ENCODE measurements at regions not wholly inside any gene's neighbourhood (a gene's known extent, or its start where the extent isn't known, plus 50 kb on each side); places are given as distances from the start of the nearest gene placed in this dataset.
"Not testable (repeated sequence)": the region's sequence is repeated elsewhere in the genome, so short reads cannot be mapped to it uniquely, and the experiment has no call there.

DNA sequence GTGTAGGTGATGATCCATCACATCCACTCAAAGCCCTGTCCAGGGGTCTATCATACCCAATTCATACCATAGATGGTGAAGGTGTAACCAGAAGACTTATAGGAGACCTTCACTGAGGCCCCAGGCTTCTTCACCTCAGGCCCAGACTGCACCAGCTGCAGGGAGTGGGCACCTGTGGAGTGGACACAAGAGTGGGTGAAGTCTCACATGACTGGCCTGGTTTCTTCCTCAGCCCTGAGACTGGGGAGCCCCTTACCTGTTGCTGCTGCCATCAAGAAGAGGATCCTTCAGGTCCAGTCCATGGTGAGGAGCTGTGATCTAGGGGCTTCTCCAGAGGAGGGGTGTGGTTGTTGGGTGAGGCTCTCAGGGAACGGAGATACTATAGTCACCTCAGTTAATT is 851.0 kb downstream of the TMEM121 start:
- ATAC-seq = no peak

DNA sequence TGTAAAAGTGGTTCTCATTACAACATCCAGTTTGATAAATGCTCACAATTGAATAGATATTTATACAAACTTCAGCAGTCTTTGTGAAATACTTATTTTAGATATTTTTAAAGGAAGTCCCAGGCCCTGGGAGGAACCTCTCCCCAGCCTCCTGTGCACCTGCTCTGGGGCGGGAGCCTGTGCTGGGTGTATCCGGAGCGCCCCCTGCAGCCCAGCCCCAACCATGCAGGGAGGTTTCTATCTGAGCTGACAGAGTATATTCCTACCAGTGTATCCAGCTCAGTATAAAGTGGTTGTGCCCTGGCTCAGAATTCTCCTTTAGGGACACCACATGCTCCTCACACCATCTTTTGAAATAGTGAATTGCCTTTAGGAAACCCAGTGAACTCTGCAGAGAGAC is 851.8 kb downstream of the TMEM121 start:
- ATAC-seq = no peak

DNA sequence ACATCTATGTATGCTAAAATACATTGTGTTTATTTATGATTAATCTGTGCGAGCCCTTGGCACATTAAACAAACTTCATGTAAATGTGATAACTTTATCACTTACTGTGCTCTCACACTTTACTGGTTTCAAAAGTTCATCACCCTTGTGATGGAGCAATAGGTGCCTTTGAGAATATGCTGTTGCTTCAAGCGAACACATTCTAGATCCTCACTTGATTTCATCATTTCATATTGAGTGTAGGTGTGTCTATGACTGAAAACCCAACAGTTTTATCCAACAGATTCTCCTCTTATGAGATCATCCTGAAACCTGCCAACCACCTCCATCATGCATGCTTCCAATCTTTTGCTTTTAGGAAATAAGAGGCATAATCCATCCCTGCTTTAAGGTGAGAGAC is 854.4 kb downstream of the TMEM121 start:
- no peak for ATAC-seq

DNA sequence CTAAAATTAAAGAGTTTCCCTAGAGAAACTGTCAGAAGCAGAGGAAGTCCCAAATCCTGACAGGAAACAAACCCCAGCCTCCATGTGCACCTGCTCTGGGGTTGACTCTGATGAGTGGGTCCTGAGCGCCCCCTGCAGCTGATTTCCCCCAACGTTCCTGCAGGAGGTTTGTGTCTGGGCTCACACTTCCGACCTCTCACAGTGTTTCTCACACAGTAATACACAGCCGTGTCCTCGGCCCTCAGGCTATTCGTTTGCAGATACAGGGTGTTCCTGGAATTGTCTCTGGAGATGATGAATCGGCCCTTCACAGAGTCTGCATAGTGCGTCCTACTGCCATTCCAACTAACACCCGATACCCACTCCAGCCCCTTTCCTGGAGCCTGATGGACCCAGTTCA is 862.8 kb downstream of the TMEM121 start:
- ATAC-seq = not testable (repeated sequence)

DNA sequence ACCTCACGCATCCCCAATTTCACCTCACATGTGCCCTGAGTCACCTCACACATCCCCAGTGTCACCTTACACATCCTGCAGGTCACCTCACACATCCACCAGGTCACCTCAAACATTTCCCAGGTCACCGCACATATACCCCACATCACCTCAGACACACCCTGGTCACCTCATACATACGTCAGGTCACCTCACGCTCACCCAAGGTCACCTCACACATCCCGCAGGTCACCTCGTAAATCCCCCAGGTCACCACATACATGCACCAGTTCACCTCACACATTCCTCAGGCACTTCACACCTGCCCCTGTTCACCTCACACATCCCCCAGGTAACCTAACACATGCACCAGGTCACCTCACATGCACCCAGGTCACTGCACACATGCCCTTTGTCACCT is 864.0 kb downstream of the TMEM121 start:
- ATAC-seq = no peak

DNA sequence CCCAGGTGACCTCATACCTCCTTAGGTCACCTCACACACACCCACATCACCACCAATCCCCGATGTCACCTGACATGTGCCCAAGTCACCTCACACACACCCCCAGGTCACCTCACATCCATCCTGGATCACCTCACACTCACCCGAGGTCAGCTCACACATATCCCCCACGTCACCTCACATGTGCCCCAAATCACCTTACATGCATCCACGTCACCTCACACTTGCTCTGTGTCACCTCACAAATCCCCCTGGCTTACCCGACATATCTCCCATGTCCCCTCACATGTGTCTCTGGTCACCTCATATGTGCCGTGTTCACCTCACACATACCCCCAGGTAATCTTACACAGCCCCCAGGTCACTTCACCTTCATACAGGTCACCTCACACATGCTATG is 864.6 kb downstream of the TMEM121 start:
- no peak for ATAC-seq

DNA sequence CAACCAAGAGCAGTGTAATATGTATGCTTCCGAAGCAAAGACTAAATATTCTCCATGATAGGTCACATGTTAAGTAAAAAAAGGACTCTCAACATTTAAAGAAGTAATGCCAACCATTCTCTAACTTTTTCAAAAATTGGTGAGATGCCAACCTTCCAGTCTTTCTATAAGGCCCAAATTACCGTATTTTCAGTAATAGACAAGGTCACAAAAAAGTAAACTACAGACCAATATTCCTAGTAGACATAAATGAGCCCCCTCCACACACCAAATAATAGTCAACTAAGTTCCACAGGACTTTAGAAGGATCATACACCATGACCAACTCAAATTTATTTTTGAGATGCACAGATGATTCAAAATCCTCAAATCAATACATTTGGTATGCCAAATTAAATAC is 867.4 kb downstream of the TMEM121 start:
- ATAC-seq = no peak

DNA sequence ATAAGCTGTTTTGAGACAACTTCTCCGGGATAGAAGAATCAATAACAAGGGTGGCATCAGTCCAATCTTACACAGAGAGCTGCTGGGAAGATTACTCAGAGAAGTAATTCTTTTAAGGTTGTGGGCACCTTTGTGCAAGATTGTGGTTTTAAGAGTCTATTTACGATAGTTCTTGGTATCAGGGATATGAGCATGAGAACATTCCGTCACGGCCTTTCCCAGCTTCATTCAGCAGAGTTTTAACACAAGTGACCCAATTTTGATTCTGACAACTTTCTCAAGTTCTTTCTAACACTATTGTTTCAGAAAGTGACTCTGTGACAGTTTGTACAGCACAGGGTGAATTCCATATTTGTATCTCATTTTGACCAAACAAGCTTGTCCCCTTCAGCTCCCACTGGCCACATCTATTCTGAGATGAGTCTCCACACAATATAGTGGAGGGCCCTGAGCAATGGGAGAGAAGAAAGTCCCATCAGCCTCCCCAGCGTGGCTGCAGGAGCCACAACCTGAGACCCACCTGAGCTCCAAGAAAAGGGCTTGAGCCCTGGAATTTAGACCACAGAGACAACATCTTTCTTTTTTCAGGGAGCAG is 869.2 kb downstream of the TMEM121 start:
- no peak for ATAC-seq

DNA sequence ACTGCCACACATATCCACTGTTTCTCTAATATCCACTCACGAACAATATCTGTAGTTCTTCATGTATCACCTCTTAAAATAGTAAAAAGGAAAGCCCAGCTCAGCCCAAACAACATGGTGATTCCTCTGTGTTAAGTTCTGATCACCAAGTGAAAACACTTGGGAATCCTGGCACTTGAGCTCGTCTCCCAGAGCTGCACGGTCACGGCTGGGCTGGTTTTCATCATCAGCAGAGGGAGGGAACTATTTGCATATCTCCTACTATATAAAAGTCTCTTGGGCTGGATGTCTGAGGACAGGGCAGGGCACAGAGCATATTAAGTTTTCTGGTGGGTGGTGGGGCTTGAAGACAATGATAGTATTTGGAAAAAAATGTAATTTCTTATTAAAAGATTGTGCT is 870.6 kb downstream of the TMEM121 start:
- no peak for ATAC-seq

DNA sequence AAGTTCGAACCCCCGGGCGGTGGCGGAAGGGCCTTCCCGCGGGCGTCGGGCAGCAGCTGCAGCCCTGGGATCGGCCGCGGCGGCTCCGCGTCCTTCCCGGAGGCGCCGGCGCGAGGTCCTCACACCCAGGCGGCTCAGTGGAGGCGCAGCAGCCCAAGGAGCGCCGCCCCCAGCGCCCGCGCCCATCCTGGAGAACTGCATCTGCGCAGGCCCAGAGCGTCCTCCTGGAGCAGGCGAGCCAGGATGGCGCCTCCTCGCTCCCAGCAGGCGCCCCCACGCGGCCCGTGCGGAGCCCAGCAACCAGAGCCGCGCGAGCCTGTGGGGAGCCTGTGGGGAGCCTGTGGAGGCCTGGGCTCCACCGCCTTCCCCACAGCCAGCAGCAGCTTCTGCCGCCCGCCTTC is 872.5 kb downstream of the TMEM121 start:
- ATAC-seq = not testable (repeated sequence)

DNA sequence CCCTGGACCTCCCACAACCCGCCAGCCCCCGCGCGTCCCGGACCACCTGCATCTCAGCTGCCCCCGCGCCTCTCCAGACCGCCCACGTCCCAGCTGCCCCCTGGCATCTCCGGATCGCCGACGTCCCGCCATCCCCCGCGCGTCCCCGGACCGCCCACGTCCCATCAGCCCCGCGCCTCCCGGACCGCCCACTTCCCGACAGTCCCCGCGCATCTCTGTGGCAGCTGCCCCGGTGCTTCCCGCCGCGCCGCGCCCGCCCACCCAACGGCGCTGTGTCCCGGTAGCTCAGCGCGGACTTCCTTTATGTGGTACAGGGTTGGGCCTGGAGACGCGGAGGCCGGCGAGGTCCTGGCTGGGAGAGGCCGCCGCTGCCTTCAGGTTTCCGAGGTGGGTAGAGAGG is 874.9 kb downstream of the TMEM121 start:
- not testable (repeated sequence) for ATAC-seq

DNA sequence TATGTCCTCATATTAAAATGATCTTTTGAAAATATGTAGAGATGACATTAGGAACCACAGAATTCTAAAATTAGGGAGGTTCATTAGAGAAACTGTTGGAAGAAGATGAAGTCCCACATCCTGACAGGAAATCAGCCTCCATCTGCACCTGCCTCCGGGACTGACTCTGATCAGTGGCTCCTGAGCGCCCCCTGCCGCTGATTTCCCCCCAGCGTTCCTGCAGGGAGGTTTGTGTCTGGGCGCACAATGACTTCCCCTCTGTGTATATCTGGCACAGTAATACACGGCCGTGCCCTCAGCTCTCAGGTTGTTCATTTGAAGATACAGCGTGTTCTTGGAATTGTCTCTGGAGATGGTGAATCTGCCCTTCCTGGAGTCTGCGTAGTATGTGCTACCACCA is 883.8 kb downstream of the TMEM121 start:
- not testable (repeated sequence) for ATAC-seq

DNA sequence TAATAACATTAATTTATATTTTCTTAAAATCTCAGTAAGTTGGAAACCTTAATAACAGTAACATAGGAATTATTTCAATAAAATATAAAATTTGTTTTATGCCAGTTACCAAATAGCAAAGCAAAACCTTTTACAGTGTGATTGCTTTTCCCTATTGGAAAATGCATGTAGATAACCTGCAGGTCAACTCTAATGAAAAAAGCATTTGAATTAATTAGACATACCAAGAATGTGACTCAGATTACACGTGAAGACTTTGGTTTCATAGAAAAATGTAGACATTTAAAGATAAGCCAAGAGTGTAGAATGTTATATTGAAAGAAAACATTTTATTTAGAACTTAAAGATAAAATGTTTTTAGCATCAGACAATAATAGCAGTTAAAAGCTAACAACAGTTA is 888.1 kb downstream of the TMEM121 start:
- no peak for ATAC-seq

DNA sequence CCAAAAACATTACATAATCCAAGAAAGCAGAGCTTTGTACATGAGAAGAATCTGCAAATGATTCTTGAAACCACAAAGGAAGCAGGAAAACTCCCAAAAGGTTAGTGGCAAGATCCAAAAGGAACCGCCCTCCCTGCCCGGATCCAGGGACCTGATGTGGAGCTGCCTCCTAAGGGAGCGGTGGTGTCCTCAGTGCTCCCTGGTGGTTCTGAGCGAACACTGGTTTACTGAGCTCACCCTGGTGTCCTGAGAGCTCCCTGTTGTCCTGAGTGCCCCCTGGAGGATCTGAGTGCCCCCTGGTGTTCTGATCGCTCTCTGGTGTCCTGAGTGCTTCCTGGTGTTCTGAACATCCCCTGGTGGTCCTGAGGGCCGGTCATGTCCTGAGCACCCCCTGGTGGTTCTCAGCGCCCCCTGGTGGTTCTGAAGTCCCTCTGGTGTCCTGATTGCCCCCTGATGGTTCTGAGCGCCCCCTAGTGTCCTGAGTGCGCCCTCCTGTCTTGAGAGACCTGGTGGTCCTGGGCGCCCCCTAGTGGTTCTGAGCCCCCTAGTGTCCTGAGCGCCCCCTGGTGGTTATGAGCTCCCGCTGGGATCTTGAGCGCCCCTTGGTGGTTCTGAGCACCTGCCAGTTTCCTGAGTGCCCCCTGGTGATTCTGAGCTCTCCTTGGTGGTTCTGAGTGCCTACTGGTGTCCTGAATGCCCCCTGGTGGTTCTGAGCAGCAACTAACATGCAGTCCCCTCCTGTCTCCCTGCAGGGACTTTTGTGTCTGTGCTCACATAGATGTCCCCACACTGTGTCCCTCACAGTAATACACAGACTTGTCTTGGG is 891.1 kb downstream of the TMEM121 start:
- ATAC-seq = peak; percentile 61

DNA sequence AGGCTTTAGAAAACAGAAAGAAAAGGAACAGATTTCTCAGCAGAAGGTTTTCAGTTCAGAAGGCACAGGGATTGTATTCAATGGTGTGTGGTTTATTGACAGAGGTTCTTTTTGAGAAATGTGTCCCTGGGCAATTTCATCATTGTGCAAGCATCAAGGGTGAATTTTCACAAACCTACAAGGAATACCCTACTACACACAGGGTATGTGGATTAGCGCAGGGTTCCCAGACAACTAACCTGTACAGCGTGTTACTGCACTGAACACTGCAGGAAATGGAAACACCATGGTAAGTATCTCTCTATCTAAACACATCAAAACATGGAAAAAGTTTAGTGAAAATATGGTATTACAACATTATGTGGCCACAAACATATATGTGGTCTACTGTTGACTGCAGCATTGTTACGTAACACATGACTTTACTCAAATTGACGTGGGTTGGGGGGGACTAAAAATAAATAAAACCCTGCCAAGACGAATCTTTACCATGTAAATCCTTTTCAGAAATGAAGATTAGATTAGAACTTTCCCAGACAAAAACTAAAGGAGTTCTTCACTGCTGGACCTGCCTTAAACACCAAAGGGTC is 893.1 kb downstream of the TMEM121 start:
- peak; percentile 36 for ATAC-seq

DNA sequence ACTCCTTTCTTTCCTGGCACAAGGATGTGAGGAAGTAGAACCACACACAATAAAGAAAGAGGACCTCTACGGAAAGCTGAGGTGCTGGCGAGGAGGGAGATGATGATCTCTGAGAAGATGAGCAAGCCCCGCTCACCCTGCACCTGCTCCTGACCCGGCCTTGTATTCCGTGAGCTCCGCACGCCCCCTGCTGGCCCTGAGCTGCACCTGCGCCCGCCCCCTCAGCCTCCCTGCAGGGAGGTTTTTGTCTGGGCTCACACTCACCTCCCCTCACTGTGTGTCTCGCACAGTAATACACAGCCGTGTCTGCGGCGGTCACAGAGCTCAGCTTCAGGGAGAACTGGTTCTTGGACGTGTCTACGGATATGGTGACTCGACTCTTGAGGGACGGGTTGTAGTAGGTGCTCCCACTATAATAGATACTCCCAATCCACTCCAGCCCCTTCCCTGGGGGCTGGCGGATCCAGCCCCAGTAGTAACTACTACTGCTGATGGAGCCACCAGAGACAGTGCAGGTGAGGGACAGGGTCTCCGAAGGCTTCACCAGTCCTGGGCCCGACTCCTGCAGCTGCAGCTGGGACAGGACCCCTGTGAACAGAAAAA is 895.1 kb downstream of the TMEM121 start:
- not testable (repeated sequence) for ATAC-seq

DNA sequence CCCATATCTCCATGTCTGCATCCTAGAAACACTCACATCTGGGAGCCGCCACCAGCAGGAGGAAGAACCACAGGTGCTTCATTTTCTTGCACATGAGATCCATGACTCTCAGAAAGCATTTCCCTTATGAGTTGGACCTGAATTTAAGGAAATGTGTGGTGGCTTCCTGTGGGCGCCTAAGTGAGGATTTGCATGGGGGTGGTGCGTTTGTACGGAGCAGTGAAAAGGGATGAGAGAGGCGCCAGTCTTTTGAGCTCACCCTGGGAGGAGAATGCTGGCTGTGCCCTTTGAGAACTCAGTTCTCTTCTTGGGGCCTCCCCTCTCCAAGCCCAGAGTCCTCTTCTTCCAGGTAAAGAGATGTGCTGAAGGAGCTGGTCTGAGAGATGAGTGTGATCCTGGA is 895.7 kb downstream of the TMEM121 start:
- ATAC-seq = no peak

DNA sequence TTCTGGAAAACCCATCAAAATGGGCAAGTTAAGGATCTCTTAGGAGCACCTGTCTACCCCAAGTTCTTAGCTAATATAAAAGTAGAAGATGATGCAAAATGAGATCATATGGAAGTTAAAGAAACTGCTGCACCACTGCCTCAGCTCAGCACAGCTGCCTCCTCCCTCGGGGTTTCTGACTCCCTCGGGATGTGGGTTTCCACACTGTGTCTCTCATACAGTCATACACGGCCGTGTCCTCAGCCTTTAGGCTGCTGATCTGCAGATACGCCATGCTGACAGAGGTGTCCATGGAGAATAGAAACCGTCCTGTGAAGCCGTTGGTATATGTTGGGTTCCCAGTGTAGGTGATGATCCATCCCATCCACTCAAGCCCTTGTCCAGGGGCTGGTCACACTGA is 898.8 kb downstream of the TMEM121 start:
- ATAC-seq = not testable (repeated sequence)

DNA sequence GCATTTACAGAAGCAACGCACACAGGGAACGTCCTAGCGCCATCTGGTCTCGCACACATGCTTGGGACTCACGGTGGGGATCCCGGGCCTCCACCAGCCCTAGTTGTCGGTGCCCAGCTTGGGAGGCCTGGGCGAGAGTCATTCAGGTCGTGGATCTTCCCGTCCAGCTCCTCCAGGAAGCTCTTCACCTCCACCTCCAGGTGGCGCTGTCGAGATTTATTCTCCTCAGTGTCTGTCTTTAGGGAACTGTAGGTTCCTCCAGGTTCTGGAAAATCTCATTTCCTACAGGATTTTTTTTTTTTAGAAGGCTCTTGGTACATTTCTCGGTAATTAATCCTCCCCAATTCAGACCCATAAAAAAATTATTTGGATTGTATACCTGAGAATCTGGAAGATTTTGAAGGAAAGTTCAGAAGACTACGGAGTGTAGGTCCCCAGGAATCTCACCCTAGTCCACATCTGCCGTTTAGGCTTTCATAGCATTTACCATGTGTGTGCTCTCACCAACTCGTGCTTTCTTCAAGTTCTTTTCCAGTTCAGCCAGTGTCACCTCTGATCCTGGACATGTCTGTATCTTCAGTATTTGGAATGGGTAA is 910.0 kb downstream of the TMEM121 start:
- no peak for ATAC-seq

DNA sequence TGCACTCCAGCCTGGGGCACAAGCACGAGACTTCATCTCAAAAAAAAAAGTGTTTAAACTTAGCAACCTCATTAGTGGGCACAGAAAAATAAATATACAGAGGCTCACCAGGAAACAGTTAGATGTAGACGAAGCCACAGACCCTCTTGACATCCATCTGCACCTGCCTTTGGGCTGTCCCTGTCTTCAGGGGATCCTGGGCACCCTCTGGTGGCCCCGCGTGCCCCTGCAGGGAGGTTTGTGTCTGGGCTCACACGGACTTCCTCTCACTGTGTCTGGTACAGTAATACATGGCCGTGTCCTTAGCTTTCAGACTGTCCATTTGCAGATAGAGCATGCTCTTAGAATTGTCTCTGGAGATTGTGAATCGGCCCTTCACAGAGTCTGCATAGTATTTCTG is 916.5 kb downstream of the TMEM121 start:
- ATAC-seq = no peak

DNA sequence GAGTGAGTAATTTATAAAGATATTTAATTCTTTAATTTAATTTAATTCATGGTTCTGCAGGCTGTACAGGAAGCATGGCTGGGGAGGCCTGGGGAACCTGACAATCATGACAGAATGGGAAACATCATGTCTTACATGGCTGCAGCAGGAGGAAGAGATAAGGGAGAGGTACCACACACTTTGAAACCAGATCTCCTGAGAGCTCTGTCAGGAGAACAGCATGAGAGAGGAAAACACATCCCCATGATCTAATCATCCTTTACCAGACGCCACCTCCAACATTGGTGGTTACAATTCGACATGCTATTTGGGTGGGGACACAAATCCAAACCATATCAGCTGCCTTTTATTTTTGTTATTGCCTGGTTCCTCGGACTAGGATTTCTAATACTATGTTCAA is 928.6 kb downstream of the TMEM121 start:
- ATAC-seq = no peak

DNA sequence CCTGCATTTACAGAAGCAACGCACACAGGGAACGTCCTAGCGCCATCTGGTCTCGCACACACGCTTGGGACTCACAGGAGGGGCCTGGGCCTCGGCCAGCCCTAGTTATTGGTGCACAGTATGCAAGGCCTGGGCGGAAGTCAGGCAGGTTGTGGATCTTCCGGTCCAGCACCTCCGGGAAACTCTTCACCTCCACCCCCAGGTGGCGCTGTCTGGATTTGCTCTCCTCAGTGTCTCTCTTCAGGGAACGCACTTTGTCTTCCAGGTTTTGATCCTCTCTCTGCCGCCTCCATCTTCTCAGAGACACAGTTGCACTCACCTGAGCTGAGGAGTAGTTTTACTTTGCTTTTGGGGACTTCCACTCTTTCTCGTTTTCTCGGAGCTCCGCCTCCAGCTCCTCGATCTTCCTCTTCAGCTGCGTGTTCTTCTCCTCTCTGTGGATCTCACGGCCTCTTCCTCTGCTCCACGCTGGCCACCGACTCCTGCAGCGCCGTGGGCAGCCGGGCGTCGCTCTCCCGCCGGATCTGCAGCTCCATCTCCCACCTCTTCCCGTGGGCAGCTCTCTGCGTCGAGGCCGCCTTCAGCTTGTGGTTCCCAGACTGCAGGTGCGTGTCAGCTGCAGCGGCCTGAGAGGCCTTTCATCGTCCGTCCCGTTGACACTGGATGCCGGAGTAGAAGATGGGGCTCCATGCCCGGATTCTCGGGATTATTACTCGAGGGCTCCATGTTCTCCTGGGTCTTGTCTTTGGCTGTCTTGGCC is 933.8 kb downstream of the TMEM121 start:
- ATAC-seq = no peak

DNA sequence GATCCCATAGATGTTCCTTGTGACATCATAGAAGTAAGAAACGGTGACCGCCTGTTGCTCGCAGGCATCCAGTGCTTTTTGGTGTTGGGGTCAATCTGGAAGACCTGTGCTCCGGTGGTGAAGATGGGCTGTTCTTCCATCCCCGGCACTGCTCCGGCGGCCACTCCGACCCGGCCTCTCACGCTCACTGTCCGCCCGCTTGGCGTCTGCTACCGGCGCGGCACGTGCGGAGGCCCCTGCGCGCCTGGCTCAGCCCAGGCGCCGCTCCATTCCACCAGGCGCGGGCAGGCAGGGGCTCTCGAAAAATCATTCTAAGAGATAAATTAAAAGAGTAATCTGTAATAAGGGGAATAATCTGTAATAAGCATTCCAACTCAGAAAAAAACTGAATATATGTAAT is 934.5 kb downstream of the TMEM121 start:
- ATAC-seq = no peak
